ENCODE measurements at regions not wholly inside any gene's neighbourhood (a gene's known extent, or its start where the extent isn't known, plus 50 kb on each side); places are given as distances from the start of the nearest gene placed in this dataset.

GRCh38 chr6:16876201-16876600 lies 114.9 kb upstream of the ATXN1 start:
- TF ChIP-seq CTCF (IDR thresholded peaks at IDR 0.05), result no peak
- TF ChIP-seq ZFX (IDR thresholded peaks at IDR 0.05; ENCODE audit: borderline replicate concordance), result no peak

All from 22Rv1 (cell line).